ENCODE measurements at regions not wholly inside any gene's neighbourhood (a gene's known extent, or its start where the extent isn't known, plus 50 kb on each side); places are given as distances from the start of the nearest gene placed in this dataset.

DNA sequence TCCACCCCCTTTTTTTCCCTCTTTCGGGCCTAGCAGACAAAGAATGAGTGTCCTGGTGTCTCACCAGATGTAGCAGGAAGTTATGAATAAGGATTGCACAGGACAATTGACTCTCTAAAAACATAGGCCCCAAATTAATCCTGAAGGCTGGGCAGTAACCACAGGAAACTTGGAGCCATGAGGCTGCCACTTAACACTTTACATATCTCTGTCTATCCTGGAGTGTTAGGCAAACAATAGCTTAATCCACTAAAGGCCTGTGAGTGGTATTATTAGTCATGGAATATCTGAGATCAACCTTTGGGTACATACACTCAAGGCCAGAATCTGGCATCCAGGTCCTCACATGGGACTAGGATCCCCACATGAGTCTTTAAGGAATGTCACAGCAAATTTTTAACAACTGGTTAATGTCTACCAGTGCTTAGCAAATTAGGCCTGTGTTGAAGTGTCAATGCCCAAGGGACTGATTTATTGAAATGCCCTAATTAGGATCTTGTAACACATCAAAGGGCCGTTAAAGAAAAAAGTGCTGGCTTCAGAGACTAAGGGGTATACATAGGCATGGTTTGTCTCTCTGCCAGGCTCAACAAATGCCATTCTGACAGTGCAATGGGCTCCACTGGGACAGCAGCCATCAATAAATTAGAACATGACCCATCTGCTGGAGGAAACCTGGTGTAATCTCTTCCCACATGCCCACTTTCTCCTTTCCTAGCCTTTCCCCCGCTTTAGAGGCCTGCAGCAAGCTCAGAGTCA lies 196.7 kb upstream of the TBX20 start:
- no peak for DNase-seq (ENCODE audit: low read depth)

DNA sequence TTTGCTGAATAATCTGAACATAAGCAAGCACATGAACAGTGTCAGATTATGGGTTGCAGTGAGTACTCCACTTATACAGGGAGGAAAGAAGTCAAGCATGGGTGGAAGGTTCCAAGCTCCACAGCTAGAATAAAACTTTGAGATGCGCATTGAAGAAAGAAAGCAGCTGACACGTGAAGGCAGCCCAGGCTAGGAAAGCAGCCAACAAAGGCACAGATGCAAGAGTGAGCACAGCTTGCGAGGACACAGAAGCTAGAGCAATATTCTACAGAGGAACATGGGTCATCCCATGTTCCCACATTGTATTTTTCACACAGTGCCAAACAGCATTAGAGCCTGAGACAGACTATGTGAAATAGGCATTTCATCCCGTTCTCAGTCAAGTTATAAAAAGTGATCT lies 194.6 kb upstream of the TBX20 start:
- no peak for DNase-seq (ENCODE audit: low read depth)

DNA sequence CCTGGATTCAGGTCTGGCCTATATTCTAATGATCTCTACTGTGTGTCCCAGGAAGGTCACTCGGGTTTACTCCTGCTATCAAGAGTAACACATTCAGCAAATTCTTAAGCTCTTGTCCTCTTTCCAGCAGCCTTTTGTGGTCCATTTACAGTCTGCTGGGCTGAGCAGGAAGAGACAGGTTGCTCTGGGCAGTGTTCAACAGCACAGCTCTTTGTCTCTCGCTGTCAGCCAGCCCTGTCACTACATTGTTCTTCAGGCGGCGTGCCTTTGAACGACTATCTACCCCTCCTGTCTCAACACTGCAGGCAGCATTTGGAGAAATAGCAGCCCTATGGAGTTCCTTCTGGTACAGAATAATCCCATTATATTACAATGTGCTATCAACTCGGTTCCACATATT lies 192.2 kb upstream of the TBX20 start:
- DNase-seq (ENCODE audit: low read depth): no peak

GRCh38 chr7:35437619-35438275 lies 183.8 kb upstream of the TBX20 start:
- DNase-seq (ENCODE audit: low read depth): no peak

DNA sequence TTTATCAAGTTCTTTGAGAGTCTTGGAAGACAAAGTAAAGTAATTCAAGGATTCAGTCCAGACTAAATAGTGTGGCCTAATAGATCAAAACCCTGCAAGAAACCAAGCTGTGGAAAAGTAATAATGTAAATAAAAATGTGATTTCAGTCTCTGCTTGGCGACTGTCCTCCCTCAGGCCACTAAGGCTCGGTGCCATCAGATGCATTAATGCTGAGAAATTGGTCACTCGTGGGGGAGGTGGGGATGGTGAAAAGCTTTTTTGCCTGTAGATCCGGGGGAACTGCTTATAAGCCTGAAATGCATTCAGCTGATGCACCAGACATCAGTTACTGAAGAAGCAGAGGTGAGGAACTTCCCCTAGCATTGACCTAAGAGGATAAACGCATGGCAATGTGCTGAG lies 182.6 kb upstream of the TBX20 start:
- no peak for DNase-seq (ENCODE audit: low read depth)

DNA sequence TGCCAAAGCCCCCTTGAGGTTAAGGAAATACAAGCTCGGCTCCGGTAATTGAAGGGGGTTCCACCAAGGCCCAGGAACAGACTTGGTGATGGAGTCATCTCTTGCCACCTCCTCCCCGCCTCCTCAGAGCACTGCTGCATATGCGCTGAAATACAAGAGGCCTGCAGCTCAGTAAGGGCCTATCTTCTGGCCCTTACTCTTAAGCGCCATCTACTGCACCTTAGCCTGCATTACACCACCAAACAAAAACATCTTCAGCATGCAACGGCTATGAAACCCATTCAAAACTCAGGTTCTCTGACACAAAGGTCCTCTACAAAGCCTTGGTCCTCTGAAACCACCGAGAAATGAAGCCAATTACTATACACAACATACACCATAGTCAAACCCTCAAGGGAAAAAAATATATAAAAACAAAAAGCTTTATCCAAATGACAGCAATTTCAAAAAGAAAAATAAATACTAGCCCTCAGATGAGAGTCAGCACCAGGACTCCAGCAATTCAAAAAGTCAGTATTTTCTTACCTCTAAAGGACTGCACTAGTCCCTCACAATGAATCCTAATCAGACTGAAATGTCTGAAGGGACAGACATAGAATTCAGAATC lies 176.8 kb upstream of the TBX20 start:
- DNase-seq (ENCODE audit: low read depth): no peak

DNA sequence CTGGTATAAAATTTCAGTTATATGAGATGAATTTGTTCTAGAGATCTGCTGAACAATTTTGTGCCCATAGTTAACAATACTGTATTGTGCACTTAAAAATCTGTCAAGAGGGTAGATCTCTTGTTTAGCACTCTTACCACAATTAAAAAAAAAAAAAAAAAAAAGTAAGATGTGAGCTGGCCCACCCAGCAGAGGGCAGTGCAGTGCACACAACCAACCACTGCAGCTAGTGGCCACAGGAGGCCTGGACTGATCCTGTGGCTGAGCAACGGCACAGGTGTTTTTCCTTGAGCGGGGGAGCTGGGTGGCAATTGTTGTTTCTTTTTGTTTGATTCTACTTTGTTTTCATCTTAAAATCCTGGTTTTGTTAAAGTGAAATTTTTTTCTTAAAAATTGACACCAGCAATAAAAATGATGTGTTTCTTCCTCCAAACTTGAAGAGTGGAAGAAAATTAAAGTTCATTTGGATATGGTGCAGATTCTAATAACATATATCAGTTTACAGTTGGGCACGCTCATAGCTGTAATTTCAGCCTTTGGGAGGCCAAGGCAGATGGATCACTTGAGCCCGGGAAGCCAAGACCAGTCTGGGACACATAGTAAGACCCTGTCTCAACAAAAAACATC lies 171.1 kb upstream of the TBX20 start:
- DNase-seq (ENCODE audit: low read depth): peak; percentile 9

- DNase-seq (ENCODE audit: low read depth): no peak
These were observed 170.5 kb upstream of the TBX20 start for GRCh38 chr7:35424440-35424839.

GRCh38 chr7:35422715-35423114 lies 168.8 kb upstream of the TBX20 start:
- no peak for DNase-seq (ENCODE audit: low read depth)

DNA sequence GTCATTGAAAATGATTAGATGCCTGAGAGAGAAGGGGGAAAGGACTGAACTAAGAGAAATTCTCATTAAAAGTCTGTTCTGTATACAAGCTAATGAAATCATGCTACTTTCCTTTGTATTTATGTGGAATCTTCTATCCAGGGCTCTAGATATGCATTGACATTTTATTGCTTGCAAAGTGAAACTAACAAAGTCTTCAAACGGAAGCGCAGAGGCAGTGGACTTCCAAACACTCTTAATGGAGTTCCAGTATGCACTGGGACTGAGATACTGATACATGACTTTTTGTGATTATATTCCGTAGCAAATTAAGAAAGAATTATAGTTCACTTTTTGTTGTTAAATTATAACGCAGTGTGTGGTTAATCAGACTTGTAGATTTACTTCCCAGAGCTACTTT lies 166.8 kb upstream of the TBX20 start:
- DNase-seq (ENCODE audit: low read depth): no peak

GRCh38 chr7:35419391-35419755 lies 165.5 kb upstream of the TBX20 start:
- no peak for DNase-seq (ENCODE audit: low read depth)

DNA sequence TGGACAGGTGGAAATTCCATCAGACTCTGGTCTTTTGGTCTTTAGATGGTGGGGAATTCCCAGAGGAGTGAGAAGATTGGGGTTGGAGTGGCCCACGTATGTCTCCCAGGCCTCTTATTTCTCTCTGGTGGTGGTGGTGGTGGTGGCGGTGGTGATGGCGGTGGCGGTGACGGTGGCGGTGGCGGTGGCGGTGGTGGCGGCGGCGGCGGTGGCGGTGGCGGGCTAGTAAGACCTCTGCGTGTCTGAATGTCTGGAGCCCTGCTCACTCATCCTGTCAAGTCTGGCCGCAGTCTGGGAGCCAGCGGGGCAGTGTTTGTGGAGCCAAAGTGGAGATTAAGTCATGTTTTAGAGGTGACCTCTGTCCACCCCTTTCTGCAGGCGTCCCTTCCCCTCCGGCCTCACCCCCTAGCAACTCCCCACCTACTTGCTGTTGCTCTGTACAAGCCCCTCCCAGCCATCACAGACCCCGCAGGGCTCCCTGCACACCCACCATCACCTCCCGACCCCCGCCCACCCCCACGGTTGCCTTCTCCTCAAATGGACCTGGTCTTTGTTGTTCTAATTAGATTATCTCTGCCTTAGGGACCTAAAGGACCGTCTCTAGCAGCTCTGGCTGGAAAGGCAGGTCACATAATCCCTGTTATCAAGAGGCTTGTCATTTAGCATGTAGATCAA lies 165.0 kb upstream of the TBX20 start:
- DNase-seq (ENCODE audit: low read depth): no peak

DNA sequence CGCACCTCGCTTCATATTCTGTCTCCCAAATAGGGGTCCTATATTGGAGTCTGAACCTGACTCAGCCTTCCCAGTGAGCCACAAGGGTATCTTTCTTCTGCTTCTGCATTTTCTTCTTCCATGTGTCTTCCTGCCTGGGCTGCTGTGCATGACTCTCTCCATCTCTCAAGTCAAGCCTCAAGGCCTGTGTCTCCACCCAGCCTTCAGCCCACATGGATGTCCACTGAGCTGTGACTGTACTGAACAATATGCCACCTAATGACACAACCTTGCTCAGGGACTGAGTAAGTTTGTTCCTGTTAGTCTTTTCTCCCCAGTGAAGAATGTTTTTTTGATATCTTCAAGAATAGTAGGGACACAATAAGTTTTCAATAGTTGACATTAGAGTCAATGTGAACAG lies 162.7 kb upstream of the TBX20 start:
- no peak for DNase-seq (ENCODE audit: low read depth)

GRCh38 chr7:35415411-35415822 lies 161.5 kb upstream of the TBX20 start:
- DNase-seq (ENCODE audit: low read depth): no peak

- DNase-seq (ENCODE audit: low read depth): no peak
These were observed 157.4 kb upstream of the TBX20 start for GRCh38 chr7:35411331-35411730.

GRCh38 chr7:35405461-35405860 lies 151.6 kb upstream of the TBX20 start:
- no peak for DNase-seq (ENCODE audit: low read depth)

DNA sequence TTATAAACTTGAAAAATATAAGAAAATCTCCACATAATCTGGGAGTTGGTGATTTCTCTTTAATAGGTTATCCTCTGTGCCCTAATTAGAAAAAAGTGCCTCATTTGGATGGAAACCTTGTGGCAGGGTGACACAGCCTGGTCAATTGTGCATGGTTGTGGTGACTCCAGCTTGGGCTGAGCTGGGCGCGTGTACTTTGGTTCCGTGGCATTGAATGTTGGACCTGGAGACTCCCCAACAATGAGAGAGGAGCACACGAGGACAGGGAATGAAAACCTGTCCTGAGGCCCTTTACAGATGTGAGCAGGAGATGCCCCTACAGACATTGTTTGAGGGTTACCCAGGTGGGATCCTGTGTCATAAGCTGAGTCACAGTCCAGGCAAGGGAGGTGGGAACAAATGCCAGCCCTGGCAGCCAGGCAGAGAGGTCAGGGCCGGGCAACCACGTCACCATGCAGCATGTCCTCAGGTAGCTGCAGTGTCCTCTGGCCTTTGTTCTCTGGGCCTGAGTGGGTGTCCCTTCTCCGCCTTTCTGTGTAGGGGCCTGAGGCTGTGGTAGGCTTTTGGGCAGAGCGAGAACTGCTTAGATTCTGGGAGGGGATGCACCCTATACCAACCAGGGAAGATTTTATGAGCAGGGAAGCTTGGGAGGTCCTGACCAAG lies 147.4 kb upstream of the TBX20 start:
- no peak for DNase-seq (ENCODE audit: low read depth)

DNA sequence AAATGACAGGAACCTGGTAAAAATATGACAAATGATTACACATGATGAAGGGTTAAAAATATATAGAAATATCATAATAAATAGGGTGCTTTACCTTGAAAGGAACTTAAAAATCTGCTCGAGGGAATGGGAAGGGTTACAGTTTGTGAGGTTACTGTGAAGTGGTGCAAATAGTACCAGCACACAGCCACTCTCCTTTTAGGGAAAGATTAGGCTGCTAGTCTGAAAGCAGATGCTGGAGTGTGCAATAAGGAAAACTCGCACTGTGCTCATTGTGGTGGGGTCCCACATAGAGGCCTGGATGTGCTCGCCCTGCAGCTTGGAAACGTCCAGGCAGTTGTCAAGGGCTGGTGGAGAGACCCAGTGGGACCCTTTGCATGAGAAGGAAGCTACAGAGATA lies 145.9 kb upstream of the TBX20 start:
- no peak for DNase-seq (ENCODE audit: low read depth)

DNA sequence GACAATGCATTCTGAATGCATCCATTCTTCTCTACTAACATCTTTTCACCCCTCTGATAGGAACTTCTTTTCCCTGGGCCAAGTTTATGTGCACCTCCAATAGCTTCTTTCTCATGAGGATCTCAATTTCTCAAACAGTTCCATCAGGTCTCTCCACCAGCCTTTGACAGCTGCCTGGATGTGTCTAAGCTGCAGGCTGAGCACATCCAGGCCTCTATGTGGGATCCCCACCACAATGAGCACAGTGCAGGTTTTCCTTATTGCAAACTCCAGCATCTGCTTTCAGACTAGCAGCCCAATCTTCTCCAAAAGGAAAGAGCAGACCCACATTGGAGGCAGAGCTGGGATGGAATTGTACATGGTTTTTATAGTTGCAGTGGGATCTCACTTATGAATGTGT lies 145.3 kb upstream of the TBX20 start:
- DNase-seq (ENCODE audit: low read depth): no peak

GRCh38 chr7:35398518-35398917 lies 144.6 kb upstream of the TBX20 start:
- no peak for DNase-seq (ENCODE audit: low read depth)

- no peak for DNase-seq (ENCODE audit: low read depth)
These were observed 136.2 kb upstream of the TBX20 start for GRCh38 chr7:35390146-35390545.

GRCh38 chr7:35389636-35390035 lies 135.7 kb upstream of the TBX20 start:
- DNase-seq (ENCODE audit: low read depth): no peak
